Fibroblast of upper back skin (primary cell): ENCODE measurements at regions not wholly inside any gene's neighbourhood (a gene's known extent, or its start where the extent isn't known, plus 50 kb on each side); places are given as distances from the start of the nearest gene placed in this dataset.
A peak's percentile ranks its signal among the peaks of the same experiment; 100 is the strongest.

Experiments used
- DNase-seq: peaks from one replicate; pipeline ENCODE4 v3.0.0-alpha.2; 2013

DNA sequence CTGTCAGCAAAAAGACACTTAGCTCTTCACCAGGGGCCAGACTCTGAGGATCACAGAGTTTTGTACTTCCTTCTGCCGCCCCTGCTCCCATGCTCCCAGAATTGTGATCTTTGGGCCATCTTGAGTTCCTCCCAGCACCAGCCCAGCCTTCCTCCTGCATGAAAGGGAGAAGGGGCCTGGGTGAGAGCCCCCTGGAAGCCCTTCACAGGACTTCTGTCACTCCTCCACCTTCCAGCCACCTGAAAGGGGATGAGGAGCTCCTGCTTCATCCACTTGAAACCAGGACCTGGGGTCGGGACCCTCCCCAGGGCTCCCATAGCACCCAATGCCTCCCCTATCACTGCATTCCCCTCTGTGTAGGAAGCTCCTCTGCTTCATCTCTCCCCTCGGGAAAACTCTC, 174.2 kb downstream of the BUD13 start:
- no peak for DNase-seq

DNA sequence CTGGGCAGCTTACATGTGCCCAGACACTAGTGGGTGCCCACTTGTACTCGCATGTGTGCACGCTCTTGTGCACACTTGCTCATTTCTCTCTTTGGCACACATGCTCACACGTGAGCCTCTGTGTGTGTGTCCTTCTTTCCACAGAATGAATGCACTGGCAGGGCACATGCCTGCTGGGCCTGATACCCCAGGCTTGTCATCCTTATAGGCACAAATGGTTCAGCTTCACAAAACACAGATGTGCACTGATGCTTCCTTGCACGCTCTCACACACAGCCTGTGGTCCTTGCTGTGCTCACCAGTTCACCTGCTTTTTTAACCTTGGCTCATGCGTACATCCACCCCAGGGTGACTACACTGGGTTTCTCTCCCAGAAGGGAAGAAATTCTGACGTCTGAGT, 174.8 kb downstream of the BUD13 start:
- no peak for DNase-seq

DNA sequence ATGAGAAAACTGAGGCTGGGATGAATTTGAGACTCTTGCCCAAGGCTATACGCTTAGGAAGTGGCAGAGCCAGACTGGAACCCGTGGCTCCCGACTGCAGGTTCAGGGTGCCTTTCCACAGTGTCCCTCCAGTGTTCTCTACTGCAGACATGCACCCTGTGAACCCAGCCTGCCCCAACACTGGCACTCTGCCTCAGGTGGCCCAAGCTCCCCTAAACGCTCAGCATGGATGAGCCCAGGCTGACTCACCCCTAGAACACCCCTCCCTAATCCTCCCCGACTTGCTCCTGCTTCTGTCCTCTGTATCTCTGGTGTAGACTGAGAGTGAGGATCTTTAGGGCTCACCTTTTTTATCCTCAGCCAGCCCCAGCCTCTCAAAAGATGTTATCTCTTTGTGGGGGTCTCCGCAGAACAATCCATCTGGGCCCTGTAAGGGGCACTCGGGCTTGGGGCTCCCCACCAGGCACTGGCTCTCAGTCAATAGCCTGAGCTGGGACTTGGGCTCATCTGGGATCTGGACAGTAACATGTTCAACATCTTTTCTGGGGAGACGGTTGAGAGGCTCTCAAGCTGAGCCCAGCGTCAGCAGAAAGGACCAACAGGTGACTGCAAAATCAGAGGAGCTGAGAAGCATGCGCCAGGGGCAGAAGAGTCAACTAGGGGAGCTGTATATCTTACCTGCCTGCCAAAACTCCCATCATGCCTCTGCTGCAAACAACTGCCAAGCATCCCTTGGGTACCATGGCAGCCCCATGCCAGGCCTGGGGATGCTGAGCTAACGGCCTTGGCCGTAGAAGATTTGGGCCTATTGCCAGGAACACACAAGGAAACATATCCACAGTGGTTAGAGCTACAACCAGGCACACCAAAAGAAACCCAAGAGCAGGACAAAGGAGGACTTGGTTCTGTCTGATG, 176.2 kb downstream of the BUD13 start:
- DNase-seq: no peak

DNA sequence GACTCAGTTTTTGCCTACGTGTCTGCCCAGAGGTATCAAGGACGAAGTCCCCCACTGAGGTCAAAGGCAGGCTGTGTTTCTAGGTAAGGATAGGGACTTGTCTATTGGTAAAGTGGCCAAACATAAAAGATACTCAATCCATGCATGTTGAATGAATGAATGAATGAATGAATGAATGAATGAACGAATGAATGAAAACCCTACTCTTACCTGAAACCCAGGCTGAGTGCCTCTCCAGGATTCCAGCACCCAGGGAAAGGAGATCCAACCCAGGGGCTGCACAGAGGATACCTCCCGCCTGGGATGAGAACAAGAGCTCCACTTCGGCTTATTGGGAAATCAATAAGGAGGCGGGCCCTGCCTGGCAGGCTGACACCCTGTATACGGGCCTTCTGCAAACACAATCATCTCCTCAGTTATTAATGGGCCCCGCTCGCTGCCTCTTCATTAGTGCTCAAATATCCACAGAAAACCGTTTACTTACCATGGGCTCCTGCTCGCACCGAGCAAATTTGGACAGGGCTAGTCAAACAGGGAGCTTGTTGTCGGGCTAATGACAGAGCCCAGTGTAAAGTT, 177.4 kb downstream of the BUD13 start:
- no peak for DNase-seq

DNA sequence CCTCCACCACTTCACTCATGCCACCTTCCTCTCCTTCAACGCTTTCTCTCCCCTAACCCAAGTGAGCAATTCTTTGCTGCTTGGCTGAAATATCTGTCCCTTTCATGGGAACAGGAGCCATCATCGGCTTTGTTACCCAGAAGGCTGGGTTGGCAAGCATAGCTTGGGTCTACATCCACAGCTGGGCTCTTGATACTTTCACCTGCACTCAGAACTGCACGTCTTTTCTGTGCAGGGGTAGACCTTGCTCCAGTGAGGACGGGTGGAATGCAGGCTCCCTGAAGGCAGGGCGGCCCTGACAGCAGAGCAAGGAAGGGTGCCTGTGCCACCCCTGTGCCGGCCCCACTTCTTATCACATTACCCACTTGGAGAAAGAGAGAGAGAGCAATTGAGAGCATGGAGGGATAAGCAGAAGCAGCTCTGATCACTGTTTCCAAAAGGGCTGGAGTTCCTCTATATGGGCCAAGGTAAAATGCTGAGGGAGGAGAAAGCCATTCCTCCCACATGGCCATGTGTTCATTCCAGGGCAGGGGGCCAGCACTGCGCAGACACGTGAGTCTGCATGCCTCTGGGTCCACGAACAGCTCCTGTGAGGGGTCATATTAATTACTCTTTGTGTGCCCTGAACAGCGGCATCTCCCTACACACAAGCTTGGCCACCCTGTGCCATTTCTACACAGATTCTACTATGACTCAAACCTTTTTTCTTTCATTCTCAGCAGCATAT, 181.8 kb downstream of the BUD13 start:
- DNase-seq: no peak

DNA sequence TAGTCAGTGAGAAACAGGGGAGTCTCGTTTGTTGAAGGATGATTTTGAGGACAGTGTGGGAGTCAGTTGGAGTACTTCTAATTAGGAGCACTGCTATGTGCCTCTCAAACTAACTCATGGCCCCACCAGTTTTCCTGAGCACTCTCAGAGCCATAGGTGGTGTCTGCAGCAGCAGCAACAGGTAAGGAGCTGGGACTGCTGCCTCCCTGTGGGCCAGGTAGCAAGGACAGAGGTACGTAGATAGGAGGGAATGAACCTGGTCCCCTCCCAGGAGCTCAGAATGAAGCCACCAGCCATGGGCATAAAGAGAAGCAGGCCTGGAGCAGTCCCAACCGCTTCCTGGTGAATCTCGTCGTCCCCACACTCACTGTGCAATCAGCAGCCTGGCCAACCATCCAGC, 183.4 kb downstream of the BUD13 start:
- no peak for DNase-seq

DNA sequence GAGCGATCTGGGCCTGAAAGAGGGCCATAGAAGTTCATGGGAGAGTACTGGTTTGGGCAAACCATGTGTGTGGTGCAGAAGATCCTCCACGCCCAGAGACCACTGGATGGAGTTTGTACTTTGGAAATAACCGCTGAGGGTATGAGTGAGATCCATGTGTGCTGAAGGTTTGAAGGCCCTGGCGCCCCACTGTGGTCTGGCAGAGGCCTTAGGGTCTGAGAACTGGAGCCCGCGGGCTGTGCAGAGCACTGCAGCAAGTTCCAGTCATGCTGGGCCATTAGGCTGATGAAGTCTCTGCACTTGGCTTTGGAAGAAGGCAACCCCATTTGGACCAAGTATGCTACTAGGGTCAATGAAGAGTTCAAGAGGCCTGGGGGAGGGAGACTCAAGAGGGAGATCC, 186.4 kb downstream of the BUD13 start:
- DNase-seq: no peak

DNA sequence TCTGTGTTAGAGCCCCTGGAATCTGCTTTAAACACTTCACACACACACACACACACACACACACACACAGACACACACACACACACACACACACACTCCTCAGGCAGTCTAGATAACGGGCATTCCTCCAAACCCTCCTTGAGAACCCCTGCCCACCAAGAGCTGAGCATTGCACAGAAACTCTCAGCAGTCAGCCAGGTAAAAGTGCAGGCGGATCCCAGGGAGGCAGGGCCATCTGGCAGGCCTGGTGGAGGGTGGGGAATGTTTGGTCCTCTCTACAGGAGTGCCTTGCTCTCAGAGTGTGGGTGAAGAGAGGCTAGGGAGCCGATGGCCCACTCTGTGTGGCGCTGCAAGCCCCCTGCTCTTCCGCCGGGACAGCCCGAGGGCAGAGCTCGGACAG, 190.2 kb downstream of the BUD13 start:
- no peak for DNase-seq

DNA sequence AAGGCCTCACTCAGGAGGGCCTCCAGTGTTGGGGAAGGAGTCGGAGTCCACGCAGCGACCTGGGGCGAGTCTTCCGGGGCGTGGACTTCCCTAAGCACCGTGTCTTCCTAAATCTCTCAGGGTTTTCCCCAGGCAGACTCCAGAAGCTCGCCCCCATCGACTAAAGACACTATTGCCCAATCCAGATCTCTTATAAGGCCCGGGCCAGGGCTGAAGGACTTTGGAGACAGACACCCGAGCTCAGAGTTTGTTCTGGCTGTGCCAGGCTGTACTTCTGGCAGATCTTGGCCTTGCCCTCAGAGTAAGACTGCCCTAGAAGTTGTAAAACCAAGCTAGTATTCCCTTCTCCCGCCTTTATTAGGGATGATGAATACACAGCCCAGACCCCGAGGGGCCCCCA, 191.4 kb downstream of the BUD13 start:
- no peak for DNase-seq

DNA sequence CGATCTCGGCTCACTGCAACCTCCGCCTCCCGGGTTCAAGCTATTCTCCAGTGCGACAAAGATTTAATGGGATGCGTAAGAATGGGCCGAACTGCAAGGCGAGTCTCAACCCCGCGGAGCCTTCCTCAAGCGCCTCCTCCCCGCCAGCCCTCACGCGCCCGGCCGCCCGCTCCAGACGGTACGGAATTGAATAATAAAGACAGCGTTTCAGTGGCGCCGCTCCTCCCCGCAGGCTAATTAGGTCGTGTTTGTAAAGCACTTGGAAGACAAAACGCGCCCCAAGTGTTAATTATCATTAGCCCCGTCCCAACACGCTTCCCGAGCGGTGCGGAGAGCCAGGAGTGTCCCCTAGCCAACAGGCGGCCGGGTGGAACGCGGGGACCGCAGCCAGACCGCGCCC, 192.0 kb downstream of the BUD13 start:
- no peak for DNase-seq

DNA sequence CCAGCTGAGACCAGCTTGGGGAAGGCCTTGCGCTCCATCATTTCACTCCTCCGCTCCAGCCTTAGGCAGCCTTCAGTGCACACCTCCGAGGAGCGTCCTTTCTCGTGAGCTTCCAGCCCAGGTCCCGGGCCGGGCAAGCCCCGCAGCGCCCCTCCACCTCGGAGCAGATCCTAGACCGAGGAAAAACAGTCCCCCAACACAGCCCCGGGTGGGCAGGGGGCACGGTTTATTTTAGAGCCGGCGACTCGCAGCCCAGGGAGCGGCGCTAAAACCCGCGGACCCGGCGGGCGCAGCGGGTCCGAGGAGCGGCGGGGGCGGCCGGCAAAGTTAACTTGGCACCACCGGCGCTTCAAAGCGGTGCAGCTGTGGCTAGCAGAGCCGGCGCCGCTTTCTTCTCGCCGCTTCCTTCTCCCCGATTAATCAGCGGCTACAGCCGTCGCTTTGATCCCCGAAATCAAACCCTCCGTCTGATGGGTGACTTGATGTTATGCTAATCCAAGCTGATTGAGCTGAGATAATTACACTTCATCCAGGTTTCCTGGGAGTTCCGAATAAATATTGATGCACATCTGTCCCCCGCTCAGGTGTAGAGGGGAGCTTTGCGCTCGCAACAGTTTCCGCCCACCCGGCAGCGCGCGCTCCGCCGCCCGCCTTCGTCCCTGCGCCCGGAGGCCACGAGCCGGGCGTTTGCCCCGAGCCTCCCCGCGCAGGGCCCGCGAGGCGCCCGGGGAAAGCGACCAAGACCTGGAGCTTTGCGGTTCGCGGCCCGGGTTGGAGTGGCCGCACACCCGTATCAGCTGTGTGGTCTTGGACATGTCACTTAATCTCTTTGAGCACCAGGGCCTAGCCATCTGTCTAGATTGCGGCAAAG, 192.7 kb downstream of the BUD13 start:
- DNase-seq: no peak

DNA sequence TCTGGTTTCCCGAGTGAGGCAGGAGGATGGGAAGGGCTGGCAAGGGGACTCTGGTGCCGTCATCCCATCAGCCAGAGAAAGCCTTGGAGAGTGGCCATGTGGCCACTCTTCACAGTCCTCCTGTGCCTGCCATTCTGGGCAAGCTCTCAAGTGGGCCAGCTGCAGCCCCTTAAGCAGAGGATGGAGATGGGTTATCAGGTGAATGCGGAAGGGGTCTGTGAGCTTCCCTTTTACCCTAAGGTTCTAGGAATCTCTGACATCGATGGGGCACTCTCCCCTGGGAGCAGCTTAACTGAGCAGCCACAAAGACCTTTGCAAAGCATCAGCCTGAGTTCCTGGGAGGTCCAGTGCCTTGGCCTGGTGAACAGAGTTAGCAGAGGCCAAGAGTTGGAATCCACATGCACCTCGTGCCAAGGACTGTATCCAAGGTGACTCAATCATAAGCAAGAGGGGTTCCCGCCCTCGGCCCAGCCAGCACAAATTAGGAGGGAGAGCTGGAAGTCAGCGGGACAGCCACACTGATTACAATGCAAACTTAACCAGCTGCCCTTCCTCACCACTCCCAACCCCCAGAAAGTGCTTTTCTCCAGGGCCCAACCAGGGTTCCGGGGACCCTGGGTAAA, 193.6 kb downstream of the BUD13 start:
- DNase-seq: no peak

DNA sequence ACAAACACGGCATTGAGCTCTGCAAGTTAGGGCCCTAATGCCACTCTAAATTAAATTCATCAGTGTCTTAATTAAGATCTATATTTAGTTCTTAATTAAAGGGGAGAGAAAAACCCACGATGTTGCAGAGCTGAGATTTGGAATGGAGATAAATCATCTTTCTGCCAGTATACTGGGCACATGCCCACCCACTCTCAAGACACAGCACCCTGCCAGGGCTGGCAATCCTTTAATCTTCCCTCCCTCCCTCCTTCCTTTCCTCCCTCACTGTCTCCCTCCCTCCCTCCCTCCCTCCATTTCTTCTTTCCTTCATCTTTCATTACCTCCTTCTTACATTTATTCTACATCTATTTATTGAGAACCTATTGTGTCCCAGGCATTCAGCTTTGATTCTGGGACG, 194.8 kb downstream of the BUD13 start:
- no peak for DNase-seq

DNA sequence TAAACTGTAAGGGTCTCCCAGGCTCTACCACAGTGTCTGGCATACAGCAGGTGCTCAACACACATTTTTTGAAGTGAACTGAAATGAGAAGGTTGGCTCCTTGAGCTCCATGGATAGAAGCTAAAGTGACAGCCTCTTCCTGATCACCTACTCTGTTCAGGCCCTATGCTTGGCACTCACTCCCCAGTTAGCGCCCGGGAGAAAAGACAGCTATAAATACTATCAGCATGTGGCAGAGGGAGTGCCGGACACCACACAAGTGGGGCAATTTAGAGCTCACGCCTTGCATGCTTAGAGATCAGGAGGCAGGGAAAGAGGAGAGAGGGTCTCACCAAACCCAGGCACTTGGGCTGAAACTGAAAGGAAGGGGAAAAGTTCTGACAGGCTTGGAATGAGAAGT, 195.5 kb downstream of the BUD13 start:
- DNase-seq: no peak

DNA sequence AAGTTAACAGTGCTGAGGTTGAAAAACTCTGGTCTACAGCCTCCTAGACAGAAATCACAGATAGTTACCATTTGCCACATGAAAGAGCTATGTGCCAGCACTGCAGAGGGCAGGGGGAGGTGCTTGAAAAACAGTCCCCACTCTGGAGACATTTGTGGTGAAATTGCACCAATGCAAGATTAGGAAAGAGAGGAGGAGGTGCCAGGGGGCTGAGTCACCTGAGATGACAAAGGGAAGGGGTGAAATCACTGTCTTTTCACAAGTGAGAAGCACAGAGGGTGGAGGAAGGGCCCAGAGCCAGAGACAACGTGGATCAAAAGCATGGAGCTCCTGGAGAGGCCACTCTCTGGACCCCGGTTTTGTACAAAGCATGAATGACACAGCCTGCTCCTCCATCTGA, 196.3 kb downstream of the BUD13 start:
- peak; percentile 21 for DNase-seq

DNA sequence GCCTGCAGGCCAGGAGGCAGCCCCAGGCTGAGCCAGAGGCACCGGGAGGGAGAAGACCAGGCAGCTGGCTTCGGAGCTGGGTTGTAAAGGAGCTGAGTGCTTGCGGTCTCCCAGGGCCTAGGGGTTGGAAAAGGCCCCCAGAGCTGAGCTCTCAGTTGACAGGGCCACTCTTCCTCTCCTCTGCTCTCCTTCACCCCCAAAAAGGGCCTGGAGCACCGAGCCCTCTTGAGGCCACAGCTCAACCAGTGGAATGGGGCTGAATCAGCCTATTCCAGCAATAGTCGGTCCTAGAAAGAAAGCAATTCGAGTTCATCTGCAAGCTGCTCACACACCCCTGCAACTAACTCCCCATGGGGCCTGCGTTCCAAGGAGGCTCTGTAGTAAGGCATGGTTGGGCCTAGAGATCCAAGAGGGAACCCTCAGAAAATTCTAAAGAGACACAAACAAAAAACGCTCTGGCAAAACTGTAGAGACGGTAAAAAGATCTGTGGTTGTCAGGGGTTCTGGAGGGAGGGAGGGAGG, 205.0 kb downstream of the BUD13 start:
- no peak for DNase-seq

DNA sequence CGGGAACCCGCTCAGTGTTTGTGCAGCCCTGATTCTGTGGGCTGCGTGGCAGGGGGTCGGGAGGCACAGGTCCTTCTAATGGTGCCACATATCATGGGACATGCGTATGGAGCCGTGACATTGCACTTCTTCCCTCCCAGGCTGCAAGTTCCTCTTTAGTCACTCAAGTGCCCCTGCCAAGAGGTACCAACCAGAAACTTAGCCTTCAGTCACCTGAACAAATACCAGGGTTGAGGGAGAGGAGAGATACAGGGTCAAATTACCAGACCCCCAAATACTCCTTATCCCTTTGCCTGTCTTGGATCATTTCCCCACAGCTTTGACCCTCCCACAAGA, 209.1 kb downstream of the BUD13 start:
- DNase-seq: no peak

DNA sequence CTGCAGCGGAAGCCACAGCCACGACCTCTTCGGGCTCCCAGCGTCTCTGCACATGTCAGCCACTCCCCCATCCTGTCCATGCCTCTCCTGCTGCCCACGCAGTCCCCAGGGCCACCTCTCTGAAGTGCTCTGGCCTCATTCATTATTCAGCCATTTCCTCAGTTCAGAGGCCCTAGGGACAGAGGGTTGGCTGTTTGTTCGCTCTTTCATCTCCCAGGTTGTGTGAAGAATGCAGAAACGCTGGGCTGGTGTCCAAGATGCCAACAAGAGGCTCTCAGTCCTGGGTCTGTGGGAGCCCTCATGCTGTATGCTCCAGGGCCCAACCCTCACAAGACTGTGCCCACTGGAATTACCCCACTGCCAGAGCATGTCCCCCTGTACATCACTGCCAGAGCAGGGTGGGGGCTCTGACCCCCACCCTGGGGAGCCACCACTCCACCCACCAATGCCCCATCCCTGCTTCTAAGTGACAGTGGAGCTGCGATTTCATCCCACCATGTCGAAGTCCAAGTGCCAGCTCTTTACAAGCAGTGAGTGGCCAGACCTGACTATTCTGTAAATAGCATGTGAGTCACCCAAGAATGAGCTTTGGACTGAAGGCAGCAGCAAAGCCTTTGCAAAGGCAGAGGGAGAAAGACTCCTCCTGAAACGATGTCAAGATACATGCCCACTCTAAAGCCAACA, 209.6 kb downstream of the BUD13 start:
- peak; percentile 53 for DNase-seq

DNA sequence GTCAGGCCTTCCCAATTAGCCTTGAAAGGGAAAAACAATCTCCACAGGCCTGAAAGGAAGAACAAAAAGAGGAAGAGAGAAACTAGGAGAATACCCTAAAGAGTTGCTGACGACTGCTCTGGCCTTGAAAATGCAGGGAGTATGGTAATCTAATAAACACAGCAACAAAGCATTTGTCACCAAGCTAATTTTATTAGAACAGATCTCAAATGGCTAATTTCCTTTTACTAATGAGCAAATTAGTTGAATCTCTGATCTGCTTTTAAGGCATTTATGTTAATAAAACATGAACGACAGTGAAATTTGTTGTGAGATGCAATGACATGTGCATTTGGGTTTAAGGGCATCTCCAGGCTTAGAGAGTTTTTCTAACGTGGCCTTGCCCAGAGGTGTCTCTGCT, 212.2 kb downstream of the BUD13 start:
- no peak for DNase-seq

DNA sequence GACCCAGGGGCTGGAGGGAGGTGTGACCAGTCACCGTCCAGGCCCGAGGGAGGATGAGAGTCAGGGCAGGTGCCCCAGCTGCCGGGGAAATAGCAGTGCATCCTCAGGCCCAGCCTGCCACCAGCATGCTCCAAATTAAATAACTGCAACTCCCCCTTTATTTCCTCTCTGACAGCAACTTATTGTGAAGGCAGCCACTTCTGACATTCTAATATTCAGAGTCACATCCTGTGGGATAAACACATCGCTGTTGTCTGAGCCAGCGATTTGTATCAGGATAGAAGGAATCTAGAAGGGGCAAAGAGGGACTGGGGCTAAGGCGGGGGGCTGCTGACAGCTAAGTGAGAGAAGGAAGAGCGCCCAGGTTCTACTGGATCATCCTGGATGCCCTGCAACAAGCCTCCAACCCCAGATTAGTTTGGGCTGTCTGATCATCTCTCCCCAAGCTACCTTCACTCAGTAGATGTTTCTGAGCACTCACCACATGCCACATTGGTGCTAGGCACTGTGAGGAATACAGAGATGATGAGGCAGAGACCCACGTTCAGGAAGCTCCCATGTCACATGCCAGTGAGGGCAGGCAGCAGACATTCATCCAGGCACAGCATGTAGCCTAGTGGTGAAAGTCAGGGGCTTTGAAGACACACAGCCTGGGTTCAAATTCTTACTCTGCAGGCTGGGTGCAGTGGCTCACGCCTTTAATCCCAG, 214.1 kb downstream of the BUD13 start:
- DNase-seq: peak; percentile 69

DNA sequence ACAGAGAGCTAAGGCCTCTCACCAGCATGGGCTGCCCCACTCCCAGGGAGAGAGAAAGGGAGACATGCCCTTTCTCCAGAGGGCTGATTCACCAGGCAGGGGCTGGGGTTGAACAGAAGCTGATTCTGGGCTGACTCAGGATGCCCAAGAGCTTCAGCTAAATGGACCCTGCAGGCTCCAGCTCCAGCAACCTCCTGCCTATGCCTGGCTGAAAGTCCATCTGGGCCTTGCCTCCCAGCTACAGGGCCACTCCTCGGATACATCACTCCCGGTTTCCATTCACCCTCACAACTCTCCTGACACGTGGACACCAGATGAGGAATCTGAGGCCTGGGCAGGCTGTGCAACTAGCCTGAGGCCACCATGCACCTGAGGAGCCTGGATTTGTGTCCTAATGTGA, 215.5 kb downstream of the BUD13 start:
- DNase-seq: peak; percentile 9
